ENCODE measurements at regions not wholly inside any gene's neighbourhood (a gene's known extent, or its start where the extent isn't known, plus 50 kb on each side); places are given as distances from the start of the nearest gene placed in this dataset.

- Histone ChIP-seq H3K9me3 (ENCODE audit: control insufficient read depth, low read depth, low read length) (no peaks in the 10 kb centered on the region), H4K20me1 (ENCODE audit: control insufficient read depth, insufficient read depth, insufficient read length) (no peaks in the 10 kb centered on the region), H3K4me1 (ENCODE audit: insufficient read depth, low read length) (no peaks in the 10 kb centered on the region), H3T11ph (ENCODE audit: low read length) (no peak overlapping the region), H3K79me1 (ENCODE audit: insufficient read depth, low read depth, low read length, poor library complexity, severe bottlenecking) (no peaks in the 10 kb centered on the region), H3K23ac (ENCODE audit: insufficient read length, low read depth, low read length) (no peak overlapping the region), H3K14ac (ENCODE audit: insufficient read depth, low read length) (no peak overlapping the region), H2BK12ac (ENCODE audit: insufficient read length, low read depth, low read length) (no peak overlapping the region), H2BK15ac (ENCODE audit: low read depth, low read length) (no peak overlapping the region), H3K56ac (ENCODE audit: insufficient read length, low read depth, low read length) (no peak overlapping the region), H3K9ac (ENCODE audit: extremely low read depth, insufficient read length, low read length) (no peak overlapping the region), H4K91ac (ENCODE audit: insufficient read length, low read depth, low read length) (no peak overlapping the region), H3K27ac (ENCODE audit: insufficient read length, low read depth, low read length) (no peak overlapping the region), H2BK20ac (ENCODE audit: low read depth, low read length, poor library complexity, severe bottlenecking) (no peak overlapping the region), H4K8ac (replicated peaks; ENCODE audit: insufficient read length, low read depth, low read length) (no peak overlapping the region), H2AK5ac (ENCODE audit: insufficient read length, low read length) (no peak overlapping the region), H3K4me2 (ENCODE audit: insufficient read depth, insufficient read length, low read length) (no peak overlapping the region), H3K23me2 (ENCODE audit: insufficient read length, low read depth, low read length, poor library complexity, severe bottlenecking) (no peaks in the 10 kb centered on the region), H3K18ac (ENCODE audit: insufficient read length, low read depth, low read length) (no peak overlapping the region), H2BK5ac (ENCODE audit: insufficient read length, low read length) (no peak overlapping the region), H2AFZ (ENCODE audit: low read length) (no peak overlapping the region), H3K79me2 (ENCODE audit: insufficient read depth, low read length) (no peaks in the 10 kb centered on the region), H4K5ac (ENCODE audit: insufficient read length, low read depth, low read length) (no peak overlapping the region), H2BK120ac (ENCODE audit: low read depth, low read length, poor library complexity, severe bottlenecking) (no peak overlapping the region), H3K4ac (ENCODE audit: low read depth, low read length) (no peak overlapping the region), H3K27me3 (ENCODE audit: insufficient read depth, low read length) (no peaks in the 10 kb centered on the region)
- Mint-ChIP-seq H3K9me3 (peaks cover 0 to 8% of the 10 kb centered on the region in 2 experiments; a peak in 2 of 5 replicates), H3K36me3 (ENCODE audit: insufficient read depth in 1 of 3, low read depth in 3 of 3) (peaks cover 5 to 12% (median 7%) of the 10 kb centered on the region in 3 experiments), H3K4me1 (peaks cover 26% of the 10 kb centered on the region in 2 experiments), H3K27ac (0 out of 7 replicates have a peak overlapping the region, but pooled peaks of 1 of the 3 experiments have one; percentile 54), H3K27me3 (ENCODE audit: low read depth) (no peaks in the 10 kb centered on the region; the same call in 1 of the 2 replicates), H3K4me3 (no peak overlapping the region)
- no peak for DNase-seq
- no peak for TF ChIP-seq CTCF (conservative IDR thresholded peaks at IDR 0.05)
- no CpG with 5 or more reads among the region's 9 CpGs for WGBS (ENCODE audit: extremely low coverage, insufficient read length, low lambda C conversion rate)
Measured at GRCh38 chr18:23359421-23359820, 93.7 kb upstream of the RIOK3 start.
